AML-193 (cell line): ENCODE measurements at regions not wholly inside any gene's neighbourhood (a gene's known extent, or its start where the extent isn't known, plus 50 kb on each side); places are given as distances from the start of the nearest gene placed in this dataset.
A peak's percentile ranks its signal among the peaks of the same experiment; 100 is the strongest.

Experiments used
- DNase-seq, 2 experiments: peaks; one replicate each; lab custom pipeline; 2025; lab: John Stamatoyannopoulos, UW

- no peak for DNase-seq
These were observed 456.4 kb downstream of the CCSER2 start for GRCh38 chr10:84784749-84785148.

DNA sequence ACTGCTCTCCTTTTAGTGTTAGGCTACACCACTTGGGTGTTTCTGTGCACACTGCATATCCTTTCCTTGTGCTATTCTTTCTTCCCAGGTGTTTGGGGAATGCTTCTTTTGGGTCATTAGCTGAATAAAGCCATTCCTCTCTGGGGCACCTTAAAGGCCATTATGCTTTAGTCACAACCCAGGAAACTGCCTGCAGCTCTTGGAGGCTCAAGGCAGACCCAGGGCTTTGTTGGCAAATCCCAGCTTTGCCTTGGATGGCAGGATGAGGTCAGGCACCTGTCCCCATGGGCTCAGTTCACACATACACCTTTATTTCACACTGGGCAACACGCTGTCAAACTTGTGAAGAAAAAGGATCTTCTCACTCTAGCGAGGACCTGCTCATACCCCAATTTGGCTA, 460.6 kb downstream of the CCSER2 start:
- no peak for DNase-seq

DNA sequence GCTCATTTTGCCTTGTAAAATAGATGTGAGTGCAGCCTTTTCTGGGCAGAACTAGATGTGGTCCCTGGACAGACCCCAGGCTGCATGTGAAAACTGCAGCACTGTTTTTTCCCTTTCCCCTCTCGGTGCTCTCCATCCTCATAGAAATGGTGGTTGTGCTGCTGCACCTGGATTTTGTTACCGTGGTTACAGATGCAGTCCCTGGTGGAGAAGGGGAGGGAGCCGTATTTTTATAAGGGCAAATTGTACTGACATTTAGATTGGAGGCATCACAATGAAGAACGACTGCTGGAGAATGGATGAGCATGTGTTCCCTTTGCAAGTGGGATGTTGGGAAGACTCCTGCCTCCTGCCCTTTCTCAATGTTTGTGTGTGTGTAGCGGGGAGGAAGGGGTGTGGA, 469.9 kb downstream of the CCSER2 start:
- no peak for DNase-seq

DNA sequence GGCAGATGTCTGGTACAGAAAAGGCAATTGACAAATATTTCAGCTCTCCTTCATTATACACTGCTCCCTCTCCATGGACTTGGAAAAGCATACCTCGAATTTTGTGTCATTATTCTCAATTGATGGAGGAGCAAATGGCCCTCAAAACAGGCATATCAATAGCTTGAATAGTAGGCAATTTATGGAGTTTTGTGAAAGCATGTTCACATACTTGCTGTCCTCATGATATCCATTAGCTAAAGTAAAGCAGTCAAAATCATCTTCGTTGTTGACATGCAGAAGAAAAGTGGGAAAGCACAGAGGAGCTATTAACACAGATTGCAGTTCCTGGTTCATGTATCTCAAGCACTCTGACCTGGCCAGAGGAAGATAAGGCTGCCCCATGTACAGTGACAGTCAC, 472.8 kb downstream of the CCSER2 start:
- no peak for DNase-seq

DNA sequence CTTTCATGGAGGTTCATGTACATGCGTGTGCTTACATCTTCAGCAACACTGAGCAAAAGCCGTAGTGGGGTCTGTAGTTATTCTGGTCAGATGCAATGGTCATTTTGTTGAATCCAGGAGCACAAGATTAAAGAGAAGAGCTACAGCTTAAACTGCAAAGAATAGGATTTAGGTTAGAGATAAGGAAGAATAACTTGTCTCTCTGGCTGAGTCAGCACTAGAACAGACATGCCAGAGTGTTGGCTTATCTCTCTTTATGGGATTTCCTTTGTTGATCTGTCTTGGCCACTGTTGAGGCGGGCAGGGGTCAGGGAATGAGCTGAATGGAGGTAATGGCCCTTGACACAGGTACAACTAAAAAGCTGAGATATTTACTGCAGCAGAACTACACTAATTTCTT, 473.5 kb downstream of the CCSER2 start:
- DNase-seq = no peak

GRCh38 chr10:84805149-84805548, 476.8 kb downstream of the CCSER2 start:
- DNase-seq = no peak

GRCh38 chr10:84811113-84811512, 482.7 kb downstream of the CCSER2 start:
- DNase-seq = no peak

DNA sequence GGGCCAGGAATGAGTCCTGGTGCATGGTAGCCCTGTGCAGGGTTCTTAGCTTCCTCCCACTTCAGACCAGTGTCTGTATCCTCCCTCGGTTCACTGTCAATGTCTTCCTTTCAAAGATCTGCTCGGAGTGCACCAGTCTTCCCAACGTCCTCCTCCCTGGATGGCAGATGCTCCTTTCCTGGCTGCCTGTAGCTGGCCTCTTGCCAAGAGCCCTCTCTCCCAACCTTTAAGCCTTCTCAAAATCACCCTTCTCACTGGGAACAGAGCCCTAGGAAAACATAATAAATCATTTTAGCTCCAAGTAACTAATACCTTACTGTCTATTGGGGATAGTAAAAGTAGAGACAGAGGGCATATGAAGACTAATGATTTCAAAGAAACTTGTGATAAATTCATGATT, 490.6 kb downstream of the CCSER2 start:
- DNase-seq = no peak

DNA sequence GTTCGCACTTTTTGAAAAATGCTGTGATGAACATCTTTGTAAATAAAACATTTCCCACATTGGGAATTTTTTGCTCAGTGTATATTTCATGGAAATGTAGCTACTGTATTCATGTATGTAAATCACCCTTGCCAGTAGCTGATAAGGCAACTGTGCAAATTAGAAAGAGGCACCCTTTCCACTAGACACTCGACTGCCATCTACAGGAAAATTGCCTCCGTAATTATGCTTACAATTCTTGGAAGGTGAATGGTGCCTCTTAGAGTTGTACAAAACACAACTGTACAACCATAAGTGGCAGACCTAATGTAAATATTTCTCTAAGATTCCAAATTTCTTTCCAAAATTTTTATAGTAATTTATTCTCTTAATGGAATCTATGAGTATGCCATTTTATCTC, 491.7 kb downstream of the CCSER2 start:
- DNase-seq = peak; percentile 7 to 30

DNA sequence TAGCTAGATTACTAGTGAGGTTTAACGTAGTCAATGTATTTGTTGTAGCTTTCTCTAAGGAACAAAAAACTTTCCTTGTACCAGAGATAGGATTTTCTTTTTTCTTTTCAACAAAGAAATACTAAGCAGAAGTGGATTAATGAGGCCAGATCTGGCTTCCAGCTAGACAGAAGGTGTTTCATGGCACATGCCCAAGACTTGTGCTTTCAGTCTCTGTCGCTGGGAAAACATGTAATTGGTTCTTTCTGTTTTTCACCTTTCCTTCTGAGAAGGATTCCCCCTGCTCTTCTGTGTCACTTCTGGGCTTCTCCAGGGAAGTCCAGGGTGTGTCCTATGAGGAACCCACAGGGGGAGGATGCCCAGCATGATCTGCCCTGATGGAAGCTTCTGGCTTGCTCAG, 492.2 kb downstream of the CCSER2 start:
- no peak for DNase-seq

DNA sequence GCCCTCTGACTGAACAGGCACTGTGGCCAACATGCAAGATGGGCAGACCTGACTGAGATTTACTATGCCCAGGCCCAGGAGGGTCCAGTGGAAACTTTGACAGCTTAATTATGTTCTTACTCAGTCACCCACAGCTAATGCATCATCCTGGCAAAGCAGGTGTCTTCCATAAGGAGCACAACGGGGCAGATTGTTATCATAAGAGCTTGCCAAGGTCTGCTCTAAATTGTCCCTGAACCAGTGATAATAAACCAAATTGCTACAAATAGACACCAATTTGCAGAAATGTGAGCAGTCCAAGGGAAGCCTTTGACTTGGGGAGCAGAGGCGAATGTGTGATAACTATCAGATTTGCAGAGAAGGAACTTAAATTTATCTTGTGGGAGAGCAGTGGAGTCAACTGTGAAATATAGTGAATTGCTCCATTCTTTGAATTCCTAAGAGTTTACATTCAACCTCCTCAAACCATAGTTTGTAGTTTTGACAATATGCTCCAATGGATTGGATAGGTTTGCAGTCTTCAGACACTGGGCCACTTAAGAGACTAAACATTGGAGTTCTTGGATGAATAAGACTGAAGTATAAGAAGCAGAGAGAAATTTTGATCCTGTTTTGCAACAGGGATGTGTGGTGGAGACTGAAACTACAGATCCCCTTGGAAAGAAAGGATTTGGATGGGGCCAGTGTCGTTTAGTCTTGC, 494.7 kb downstream of the CCSER2 start:
- no peak for DNase-seq

DNA sequence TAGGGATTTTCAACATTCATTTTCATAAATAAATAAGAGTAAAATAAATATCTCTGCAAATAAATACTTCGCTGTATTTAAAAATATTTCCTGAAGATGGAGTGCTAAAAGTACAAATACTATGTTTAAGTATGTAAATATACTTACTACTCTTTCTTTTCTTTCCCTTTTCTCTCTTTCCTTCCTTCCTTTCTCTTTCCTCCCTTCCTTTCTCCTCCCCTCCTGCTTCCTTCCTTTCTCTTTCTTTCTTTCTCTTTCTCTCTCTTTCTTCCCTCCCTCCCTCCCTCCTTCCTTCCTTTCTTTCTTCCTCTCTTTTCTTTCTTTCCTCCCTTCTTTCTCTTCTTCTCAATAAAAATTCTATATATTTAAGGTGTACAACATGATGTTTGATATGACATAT, 496.1 kb downstream of the CCSER2 start:
- no peak for DNase-seq

GRCh38 chr10:84825330-84825729, 496.9 kb downstream of the CCSER2 start:
- DNase-seq = no peak

DNA sequence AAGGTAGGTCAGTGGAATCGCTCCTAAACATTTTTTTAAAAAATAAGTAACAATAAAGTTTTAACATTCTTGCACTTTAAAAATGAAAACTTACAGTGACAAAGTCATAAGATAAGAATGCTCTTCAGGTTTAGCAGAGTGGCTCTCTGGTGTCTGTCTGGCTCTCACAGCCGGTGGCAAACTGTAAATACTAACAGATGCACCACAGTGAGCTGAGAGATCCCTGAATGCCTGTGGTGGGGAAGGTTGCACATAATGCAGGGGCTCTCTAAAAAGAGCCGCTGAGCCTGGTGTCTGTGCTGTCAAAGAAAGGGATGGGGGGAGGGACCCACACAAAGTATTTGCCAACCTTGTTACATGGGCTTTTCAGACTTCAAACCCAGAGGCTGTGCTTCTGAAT, 498.3 kb downstream of the CCSER2 start:
- no peak for DNase-seq

- no peak for DNase-seq
These were observed 500.7 kb downstream of the CCSER2 start for GRCh38 chr10:84829131-84829530.

GRCh38 chr10:84837041-84837812, 508.8 kb downstream of the CCSER2 start:
- no peak for DNase-seq

DNA sequence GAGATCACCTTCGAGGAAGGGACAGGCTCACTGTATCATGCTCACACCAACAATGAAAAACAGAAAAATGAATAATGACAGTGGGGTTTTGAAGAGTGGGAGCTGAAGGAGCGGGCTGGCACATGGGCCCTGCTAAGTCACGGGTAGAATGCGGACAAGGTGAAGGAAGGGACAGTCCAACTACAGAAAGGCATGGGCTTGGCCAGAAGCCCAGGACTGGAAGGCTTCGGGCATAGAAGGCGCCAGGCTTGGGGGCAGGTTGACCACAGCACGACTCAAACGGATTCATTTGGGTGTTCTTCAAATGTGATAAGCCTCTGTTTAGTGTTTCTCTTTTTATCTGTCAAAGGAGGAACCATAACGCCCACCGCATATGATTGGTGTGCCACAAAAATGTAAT, 509.5 kb downstream of the CCSER2 start:
- DNase-seq = no peak

GRCh38 chr10:84838851-84839250, 510.5 kb downstream of the CCSER2 start:
- DNase-seq = no peak

- no peak for DNase-seq
These were observed 514.2 kb downstream of the CCSER2 start for GRCh38 chr10:84842593-84842992.

DNA sequence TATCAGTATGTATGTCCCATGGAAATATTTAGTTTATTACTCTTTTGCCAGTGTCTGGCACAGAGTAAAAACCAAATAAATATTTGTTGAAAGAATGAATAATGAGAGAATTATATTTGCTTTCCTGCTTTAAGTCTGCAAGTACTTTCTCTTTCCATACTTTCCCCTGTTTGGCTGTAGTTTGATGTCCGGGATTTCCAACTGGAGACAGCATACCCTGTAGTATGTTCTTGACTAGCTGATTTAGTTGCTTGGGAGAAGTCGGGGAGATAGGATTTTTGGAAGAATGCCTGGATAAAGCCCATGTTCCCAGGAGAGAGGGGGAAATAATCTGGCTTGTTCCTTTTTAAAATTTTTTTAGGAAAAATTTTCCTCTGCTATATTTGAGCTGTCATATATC, 516.1 kb downstream of the CCSER2 start:
- no peak for DNase-seq

DNA sequence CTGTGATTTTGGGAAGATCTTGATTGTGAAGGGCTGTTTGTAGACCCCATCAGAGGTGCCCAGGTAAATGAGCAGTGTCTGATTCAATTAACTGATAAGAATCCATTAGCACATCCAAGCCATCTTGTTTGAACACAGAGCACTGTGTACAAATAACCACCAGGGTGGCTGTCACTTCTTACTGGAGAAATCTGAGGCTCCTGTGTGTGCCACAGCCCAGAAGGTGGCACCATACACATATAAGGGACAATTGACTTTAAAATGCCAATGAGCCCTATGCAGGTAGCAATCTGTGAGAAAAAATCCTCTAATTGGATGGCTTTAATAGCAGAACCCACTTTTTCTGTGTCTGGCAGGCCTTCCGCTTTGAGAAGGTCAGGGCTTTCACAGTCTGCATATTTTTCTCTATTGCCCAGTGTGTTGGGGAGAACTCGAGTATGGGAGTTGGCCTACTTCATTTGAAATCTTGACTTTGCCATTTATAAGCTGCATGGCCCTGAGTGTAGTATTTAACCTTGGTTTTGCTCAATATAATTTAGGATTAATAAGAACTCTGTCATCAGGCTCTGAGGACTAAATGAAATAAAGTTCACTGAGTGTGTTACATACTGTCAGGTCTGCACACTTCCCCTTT, 517.4 kb downstream of the CCSER2 start:
- peak; percentile 1 to 5 for DNase-seq

DNA sequence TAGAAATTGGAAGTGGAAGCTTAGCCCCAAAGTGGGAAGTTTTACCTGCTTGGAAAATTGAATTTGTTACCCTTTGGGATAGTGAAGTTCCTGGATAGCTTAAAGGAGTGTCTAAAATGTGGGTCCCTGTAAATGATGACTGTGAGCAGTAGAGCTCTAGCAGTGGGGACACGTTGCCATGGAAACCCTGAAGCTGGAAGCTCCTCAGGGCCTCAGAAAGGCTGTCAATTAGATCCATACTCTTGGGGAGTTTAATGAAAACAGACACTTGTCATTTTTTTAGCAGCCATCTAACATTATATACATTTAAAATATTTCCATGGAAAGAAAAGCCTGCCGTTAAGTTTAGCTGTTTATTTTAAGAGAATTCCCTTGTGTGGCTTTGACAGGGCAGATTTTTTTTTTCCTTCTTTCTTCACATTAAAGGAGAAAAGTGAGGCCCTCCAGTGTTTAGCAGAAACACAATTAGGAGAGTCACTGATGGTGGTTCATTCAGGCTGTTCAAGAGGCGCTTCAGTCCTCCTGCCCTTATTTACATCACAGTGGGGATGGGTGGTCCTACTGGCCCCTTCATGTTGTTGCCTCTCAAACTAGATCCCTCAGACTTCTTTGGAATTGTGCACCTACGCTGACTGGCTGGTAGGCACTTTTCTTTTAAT, 518.4 kb downstream of the CCSER2 start:
- DNase-seq = no peak

- DNase-seq = no peak
These were observed 520.6 kb downstream of the CCSER2 start for GRCh38 chr10:84848967-84849366.
